ENCODE measurements at regions not wholly inside any gene's neighbourhood (a gene's known extent, or its start where the extent isn't known, plus 50 kb on each side); places are given as distances from the start of the nearest gene placed in this dataset.
"Not testable (repeated sequence)": the region's sequence is repeated elsewhere in the genome, so short reads cannot be mapped to it uniquely, and the experiment has no call there.

- FAIRE-seq (no peak), DNase-seq (no peak)
- Histone ChIP-seq H3K9me3 (ENCODE audit: control insufficient read depth in 2 of 2, insufficient read depth in 1 of 2, low read depth in 1 of 2, low read length in 1 of 2) (peaks cover 7 to 100% of the 10 kb centered on the region in 2 donors), H3K27ac (ENCODE audit: low read depth in 1 of 3, low read length in 2 of 3) (no peak overlapping the region), H3K27me3 (ENCODE audit: control insufficient read depth in 3 of 3, insufficient read depth in 3 of 3, low read length in 3 of 3) (no peaks in the 10 kb centered on the region), H3K36me3 (ENCODE audit: control insufficient read depth in 3 of 3, insufficient read depth in 2 of 3, low read depth in 1 of 3, low read length in 3 of 3) (no peaks in the 10 kb centered on the region), H3K4me1 (ENCODE audit: control insufficient read depth in 3 of 3, insufficient read depth in 2 of 3, low read depth in 1 of 3, low read length in 2 of 3) (no peaks in the 10 kb centered on the region), H3K4me3 (ENCODE audit: low read depth in 1 of 3, low read length in 3 of 3) (no peak overlapping the region)
- WGBS, 3 donors: 80 to 87% (median 82%) methylated on average over 18 of the region's 18 CpGs
These were observed 281.7 kb downstream of the ALG10 start for GRCh38 chr12:34304001-34304400.

GRCh38 chr12:34304546-34304945, 282.2 kb downstream of the ALG10 start:
- no peak overlapping the region for H3K4me3 ChIP-seq (ENCODE audit: low read depth in 1 of 3, low read length in 3 of 3)
- no peaks in the 10 kb centered on the region for H3K36me3 ChIP-seq (ENCODE audit: control insufficient read depth in 3 of 3, insufficient read depth in 2 of 3, low read depth in 1 of 3, low read length in 3 of 3)
- no peak overlapping the region for H3K27ac ChIP-seq (ENCODE audit: low read depth in 1 of 3, low read length in 2 of 3)
- FAIRE-seq (no peak), DNase-seq (no peak)
- H3K9me3 ChIP-seq (ENCODE audit: control insufficient read depth in 2 of 2, insufficient read depth in 1 of 2, low read depth in 1 of 2, low read length in 1 of 2): peaks cover 6 to 100% of the 10 kb centered on the region in 2 donors
- no peaks in the 10 kb centered on the region for H3K4me1 ChIP-seq (ENCODE audit: control insufficient read depth in 3 of 3, insufficient read depth in 2 of 3, low read depth in 1 of 3, low read length in 2 of 3)
- no peaks in the 10 kb centered on the region for H3K27me3 ChIP-seq (ENCODE audit: control insufficient read depth in 3 of 3, insufficient read depth in 3 of 3, low read length in 3 of 3)
- 86 to 90% (median 86%) methylated on average over 12 to 13 of the region's 13 CpGs for WGBS, 3 donors

- 81 to 90% (median 89%) methylated on average over 21 of the region's 21 CpGs for WGBS, 3 donors
- H3K27me3 ChIP-seq (ENCODE audit: control insufficient read depth in 3 of 3, insufficient read depth in 3 of 3, low read length in 3 of 3): no peaks in the 10 kb centered on the region
- H3K27ac ChIP-seq (ENCODE audit: low read depth in 1 of 3, low read length in 2 of 3): no peak overlapping the region
- DNase-seq (no peak), FAIRE-seq (no peak)
- peaks cover 4 to 98% of the 10 kb centered on the region in 2 donors for H3K9me3 ChIP-seq (ENCODE audit: control insufficient read depth in 2 of 2, insufficient read depth in 1 of 2, low read depth in 1 of 2, low read length in 1 of 2)
- no peaks in the 10 kb centered on the region for H3K4me1 ChIP-seq (ENCODE audit: control insufficient read depth in 3 of 3, insufficient read depth in 2 of 3, low read depth in 1 of 3, low read length in 2 of 3)
- H3K36me3 ChIP-seq (ENCODE audit: control insufficient read depth in 3 of 3, insufficient read depth in 2 of 3, low read depth in 1 of 3, low read length in 3 of 3): no peaks in the 10 kb centered on the region
- H3K4me3 ChIP-seq (ENCODE audit: low read depth in 1 of 3, low read length in 3 of 3): no peak overlapping the region
These were observed 282.9 kb downstream of the ALG10 start for GRCh38 chr12:34305176-34305575.

- Histone ChIP-seq H3K27me3 (ENCODE audit: control insufficient read depth in 3 of 3, insufficient read depth in 3 of 3, low read length in 3 of 3) (no peaks in the 10 kb centered on the region), H3K9me3 (ENCODE audit: control insufficient read depth in 2 of 2, insufficient read depth in 1 of 2, low read depth in 1 of 2, low read length in 1 of 2) (peaks cover 4 to 92% of the 10 kb centered on the region in 2 donors), H3K4me1 (ENCODE audit: control insufficient read depth in 3 of 3, insufficient read depth in 2 of 3, low read depth in 1 of 3, low read length in 2 of 3) (no peaks in the 10 kb centered on the region), H3K27ac (ENCODE audit: low read depth in 1 of 3, low read length in 2 of 3) (no peak overlapping the region), H3K36me3 (ENCODE audit: control insufficient read depth in 3 of 3, insufficient read depth in 2 of 3, low read depth in 1 of 3, low read length in 3 of 3) (no peaks in the 10 kb centered on the region), H3K4me3 (ENCODE audit: low read depth in 1 of 3, low read length in 3 of 3) (no peak overlapping the region)
- DNase-seq (no peak), FAIRE-seq (no peak)
- 81 to 84% (median 83%) methylated on average over 21 of the region's 21 CpGs for whole genome bisulfite sequencing, 3 donors
These were observed 284.0 kb downstream of the ALG10 start for GRCh38 chr12:34306133-34306830.

- not testable (repeated sequence) for H3K36me3 ChIP-seq (ENCODE audit: control insufficient read depth in 3 of 3, insufficient read depth in 2 of 3, low read depth in 1 of 3, low read length in 3 of 3); DNase-seq; H3K4me1 ChIP-seq (ENCODE audit: control insufficient read depth in 3 of 3, insufficient read depth in 2 of 3, low read depth in 1 of 3, low read length in 2 of 3); H3K4me3 ChIP-seq (ENCODE audit: low read depth in 1 of 3, low read length in 3 of 3); H3K27ac ChIP-seq (ENCODE audit: low read depth in 1 of 3, low read length in 2 of 3); H3K27me3 ChIP-seq (ENCODE audit: control insufficient read depth in 3 of 3, insufficient read depth in 3 of 3, low read length in 3 of 3); FAIRE-seq
- H3K9me3 ChIP-seq (ENCODE audit: control insufficient read depth in 2 of 2, insufficient read depth in 1 of 2, low read depth in 1 of 2, low read length in 1 of 2): peaks cover under 1 to 92% of the 10 kb centered on the region in 2 donors
- 84 to 89% (median 88%) methylated on average over 26 to 32 of the region's 32 CpGs for WGBS, 3 donors
These were observed 287.8 kb downstream of the ALG10 start for GRCh38 chr12:34309806-34310804.

GRCh38 chr12:34311337-34311736, 289.0 kb downstream of the ALG10 start:
- H3K4me3 ChIP-seq (ENCODE audit: low read depth in 1 of 3, low read length in 3 of 3): no peak overlapping the region
- no peaks in the 10 kb centered on the region for H3K36me3 ChIP-seq (ENCODE audit: control insufficient read depth in 3 of 3, insufficient read depth in 2 of 3, low read depth in 1 of 3, low read length in 3 of 3)
- no peaks in the 10 kb centered on the region for H3K27me3 ChIP-seq (ENCODE audit: control insufficient read depth in 3 of 3, insufficient read depth in 3 of 3, low read length in 3 of 3)
- FAIRE-seq (no peak), DNase-seq (no peak)
- H3K27ac ChIP-seq (ENCODE audit: low read depth in 1 of 3, low read length in 2 of 3): no peak overlapping the region
- H3K9me3 ChIP-seq (ENCODE audit: control insufficient read depth in 2 of 2, insufficient read depth in 1 of 2, low read depth in 1 of 2, low read length in 1 of 2): peaks cover 0 to 92% of the 10 kb centered on the region in 2 donors
- no peaks in the 10 kb centered on the region for H3K4me1 ChIP-seq (ENCODE audit: control insufficient read depth in 3 of 3, insufficient read depth in 2 of 3, low read depth in 1 of 3, low read length in 2 of 3)
- 71 to 76% (median 73%) methylated on average over 9 of the region's 9 CpGs for WGBS, 3 donors

GRCh38 chr12:34327671-34328070, 305.4 kb downstream of the ALG10 start:
- Histone ChIP-seq H3K9me3 (ENCODE audit: control insufficient read depth in 2 of 2, insufficient read depth in 1 of 2, low read depth in 1 of 2, low read length in 1 of 2) (peaks cover 4 to 99% of the 10 kb centered on the region in 2 donors), H3K4me3 (ENCODE audit: low read depth in 1 of 3, low read length in 3 of 3) (no peak overlapping the region), H3K27me3 (ENCODE audit: control insufficient read depth in 3 of 3, insufficient read depth in 3 of 3, low read length in 3 of 3) (no peaks in the 10 kb centered on the region), H3K36me3 (ENCODE audit: control insufficient read depth in 3 of 3, insufficient read depth in 2 of 3, low read depth in 1 of 3, low read length in 3 of 3) (no peaks in the 10 kb centered on the region), H3K4me1 (ENCODE audit: control insufficient read depth in 3 of 3, insufficient read depth in 2 of 3, low read depth in 1 of 3, low read length in 2 of 3) (no peaks in the 10 kb centered on the region), H3K27ac (ENCODE audit: low read depth in 1 of 3, low read length in 2 of 3) (no peak overlapping the region)
- DNase-seq: no peak
- 80 to 82% (median 80%) methylated on average over 14 of the region's 14 CpGs for WGBS, 3 donors
- no peak for FAIRE-seq

- Histone ChIP-seq H3K27me3 (ENCODE audit: control insufficient read depth in 3 of 3, insufficient read depth in 3 of 3, low read length in 3 of 3) (no peaks in the 10 kb centered on the region), H3K27ac (ENCODE audit: low read depth in 1 of 3, low read length in 2 of 3) (no peak overlapping the region), H3K4me1 (ENCODE audit: control insufficient read depth in 3 of 3, insufficient read depth in 2 of 3, low read depth in 1 of 3, low read length in 2 of 3) (no peaks in the 10 kb centered on the region), H3K9me3 (ENCODE audit: control insufficient read depth in 2 of 2, insufficient read depth in 1 of 2, low read depth in 1 of 2, low read length in 1 of 2) (peaks cover 4 to 98% of the 10 kb centered on the region in 2 donors), H3K36me3 (ENCODE audit: control insufficient read depth in 3 of 3, insufficient read depth in 2 of 3, low read depth in 1 of 3, low read length in 3 of 3) (no peaks in the 10 kb centered on the region), H3K4me3 (ENCODE audit: low read depth in 1 of 3, low read length in 3 of 3) (no peak overlapping the region)
- DNase-seq (no peak), FAIRE-seq (no peak)
- 73 to 85% (median 84%) methylated on average over 24 of the region's 24 CpGs for WGBS, 3 donors
These were observed 311.0 kb downstream of the ALG10 start for GRCh38 chr12:34333337-34333736.
